ENCODE measurements at regions not wholly inside any gene's neighbourhood (a gene's known extent, or its start where the extent isn't known, plus 50 kb on each side); places are given as distances from the start of the nearest gene placed in this dataset.

DNA sequence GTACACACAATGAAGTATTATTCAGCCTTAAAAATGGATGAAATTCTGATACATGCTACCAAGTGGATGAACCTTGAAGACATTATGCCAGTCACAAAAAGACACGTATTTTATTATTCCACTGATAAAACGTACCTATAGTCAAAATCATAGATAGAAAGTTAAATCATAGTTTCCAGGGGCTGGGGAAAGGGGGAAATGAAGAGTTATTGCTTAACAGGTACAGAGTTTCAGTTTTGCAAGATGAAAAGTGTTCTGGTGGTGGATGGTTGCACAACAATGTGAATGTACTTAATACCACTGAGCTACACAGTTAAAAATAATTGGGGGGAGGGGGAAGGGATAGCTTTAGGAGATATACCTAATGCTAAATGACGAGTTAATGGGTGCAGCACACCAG, 63.5 kb upstream of the FOXN2 start:
- DNase-seq (ENCODE audit: low read depth in 2 of 3, low spot score in 1 of 3) = peak in 1 of 3 donors; percentile 7

DNA sequence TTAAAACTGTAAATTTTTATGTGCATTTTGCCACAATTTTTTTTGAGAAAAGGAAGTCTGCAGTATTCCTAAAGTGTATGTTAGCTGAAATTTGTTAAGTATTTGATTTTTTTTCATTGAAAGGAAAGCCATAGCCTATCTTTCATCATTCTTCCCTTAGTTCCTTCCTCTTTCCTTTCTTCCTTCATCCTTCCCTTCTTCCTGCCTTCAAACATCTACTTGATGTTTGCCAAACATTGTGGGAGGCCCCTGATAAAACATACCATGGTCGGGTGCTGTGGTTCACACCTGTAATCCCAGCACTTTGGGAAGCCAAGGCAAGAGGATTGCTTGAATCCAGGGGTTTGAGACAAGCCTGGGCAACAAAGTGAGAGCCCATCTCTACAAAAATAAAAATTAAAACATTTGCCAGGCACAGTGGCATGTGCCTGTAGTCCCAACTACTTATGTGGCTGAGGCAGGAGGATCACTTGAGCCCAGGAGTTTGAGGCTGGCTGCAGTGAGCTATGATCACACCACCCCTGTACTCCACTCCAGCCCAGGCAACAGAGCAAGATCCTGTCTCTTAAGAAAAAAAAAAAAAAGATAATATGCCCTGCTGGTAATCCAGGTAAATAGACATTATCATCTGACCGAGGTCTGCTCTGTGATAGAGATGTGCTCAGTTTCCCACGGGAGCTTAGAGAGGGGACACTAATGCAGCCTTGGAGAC, 62.9 kb upstream of the FOXN2 start:
- DNase-seq (ENCODE audit: low read depth in 2 of 3, low spot score in 1 of 3) = no peak

DNA sequence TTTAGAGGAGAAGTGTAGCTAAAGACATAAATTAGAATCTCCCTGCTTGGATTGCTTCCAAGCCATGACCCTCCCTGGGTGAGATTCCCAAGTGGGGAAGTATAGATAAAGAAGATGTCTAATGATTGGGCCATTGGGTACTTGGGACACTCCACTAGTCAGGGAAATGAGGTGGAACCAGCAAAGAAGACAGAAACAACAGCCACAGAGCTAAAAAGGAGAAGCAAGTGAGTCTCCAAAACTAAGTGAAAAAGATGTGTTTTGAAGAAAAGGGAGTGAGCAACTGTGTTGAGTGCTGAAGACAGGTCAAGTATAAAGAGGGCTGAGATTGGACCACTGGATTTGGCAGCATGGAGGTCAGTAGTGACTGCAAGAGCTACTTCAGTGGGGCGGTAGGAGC, 61.2 kb upstream of the FOXN2 start:
- no peak for DNase-seq (ENCODE audit: low read depth in 2 of 3, low spot score in 1 of 3)

DNA sequence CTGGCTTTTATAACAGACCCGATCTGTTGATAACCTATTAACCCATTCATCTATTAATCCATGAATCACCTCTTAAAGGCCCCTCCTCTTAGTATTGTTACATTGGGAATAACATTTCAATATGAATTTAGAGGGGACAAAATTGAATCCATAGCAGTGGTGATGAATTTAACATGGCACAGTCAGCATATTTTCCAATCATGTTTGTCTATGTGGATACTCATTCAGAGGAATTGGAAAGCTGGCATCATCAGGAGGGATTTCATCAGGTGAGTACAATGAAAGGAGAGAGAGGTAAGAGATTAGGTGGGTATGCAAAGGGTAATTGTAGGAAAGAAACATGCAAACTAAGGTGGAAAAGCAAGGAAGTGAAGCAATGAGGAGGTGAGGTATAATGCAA, 59.6 kb upstream of the FOXN2 start:
- DNase-seq (ENCODE audit: low read depth in 2 of 3, low spot score in 1 of 3) = no peak

DNA sequence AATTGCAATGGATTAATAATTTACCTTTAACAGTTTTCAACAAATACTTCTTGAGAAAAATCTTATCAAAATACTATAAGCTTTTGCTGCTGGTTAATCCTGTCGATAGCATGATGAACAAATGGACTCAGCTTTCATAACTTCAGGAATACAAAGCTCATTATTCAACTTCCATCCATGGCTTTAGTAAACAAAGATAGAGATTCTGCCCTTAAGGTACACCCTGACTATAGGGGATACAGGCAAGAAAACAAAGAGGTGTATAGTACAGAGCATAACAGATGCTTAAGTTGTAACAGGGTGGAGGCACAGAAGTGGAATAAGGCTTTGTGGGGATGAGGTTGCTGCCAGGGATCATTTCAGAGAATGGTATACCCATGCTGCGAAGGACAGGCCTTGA, 57.0 kb upstream of the FOXN2 start:
- no peak for DNase-seq (ENCODE audit: low read depth in 2 of 3, low spot score in 1 of 3)

DNA sequence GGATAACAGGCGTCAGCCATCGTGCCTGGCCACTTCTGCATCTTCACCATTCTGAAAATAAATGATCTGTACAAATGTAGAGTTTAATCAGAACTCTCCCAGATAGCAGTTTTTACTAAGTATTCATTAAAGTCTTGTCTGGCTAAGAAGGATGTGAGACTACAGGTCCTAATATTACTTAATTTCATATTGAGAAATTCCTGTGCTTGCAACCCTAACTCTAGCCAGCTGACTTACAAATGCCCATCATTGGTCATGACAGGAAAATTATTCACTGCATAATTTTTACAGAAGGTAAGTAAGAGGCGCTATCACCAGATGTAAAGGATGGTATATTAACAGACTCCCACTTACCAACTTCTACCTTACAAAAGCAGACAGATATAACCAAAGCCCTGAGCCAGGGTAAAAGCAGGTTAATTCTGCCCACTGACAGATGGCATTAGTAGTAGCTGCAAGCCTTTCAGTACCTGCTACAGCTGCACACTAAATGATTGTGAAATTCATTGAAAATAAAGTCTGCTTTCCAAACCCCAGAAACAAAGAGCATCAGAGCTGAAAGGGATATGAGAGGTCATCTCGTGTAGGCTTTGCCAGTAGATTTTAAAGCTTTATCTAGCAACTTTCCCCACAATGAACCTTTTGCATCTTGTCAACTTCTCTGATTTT, 55.9 kb upstream of the FOXN2 start:
- no peak for DNase-seq (ENCODE audit: low read depth in 2 of 3, low spot score in 1 of 3)

DNA sequence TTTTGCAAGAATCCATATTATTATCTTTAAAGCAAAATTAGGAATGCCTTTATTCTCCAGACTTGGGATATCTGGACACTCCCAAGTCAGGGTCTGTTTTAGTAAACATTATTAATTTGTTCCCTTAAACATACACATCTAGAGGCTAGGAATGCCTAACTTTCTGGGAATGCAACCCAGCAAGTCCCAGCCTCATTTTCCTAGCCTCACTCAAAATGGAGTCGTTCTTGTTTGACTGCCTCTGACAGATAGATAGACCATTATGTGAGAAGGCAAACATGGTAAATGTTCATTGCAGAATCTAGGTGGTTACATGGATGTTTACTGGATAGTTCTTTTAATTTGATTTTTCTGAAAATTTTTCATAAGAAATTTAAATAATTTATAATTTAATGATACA, 54.7 kb upstream of the FOXN2 start:
- DNase-seq (ENCODE audit: low read depth in 2 of 3, low spot score in 1 of 3) = no peak

DNA sequence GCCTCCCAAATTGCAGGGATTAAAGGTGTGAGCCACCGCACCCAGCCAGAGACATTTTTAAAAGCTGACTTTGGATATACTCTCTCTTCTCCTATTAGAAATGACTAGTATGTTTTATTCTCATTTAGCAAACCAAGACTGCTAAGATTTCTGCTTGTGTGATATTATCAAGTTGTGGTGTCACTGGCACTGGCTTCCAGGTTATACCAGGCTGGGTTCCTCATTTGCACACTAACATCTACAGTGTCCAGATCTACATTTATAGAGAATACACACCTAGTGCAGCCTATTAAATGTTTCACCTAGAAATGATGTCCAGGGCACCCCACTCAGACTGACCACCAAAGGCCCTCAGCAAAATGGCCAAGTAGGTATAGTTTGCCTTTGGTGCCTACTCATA, 49.9 kb upstream of the FOXN2 start:
- DNase-seq (ENCODE audit: low read depth in 2 of 3, low spot score in 1 of 3) = no peak

All from stimulated activated CD4-positive, alpha-beta T cell treated with anti-CD3 and anti-CD28 coated beads, Interleukin-12 subunit alpha, Interleukin-12 subunit beta, amount 100 ng/mL, for 48 hours (primary cell).